Right atrium auricular region (tissue), 2 donors: ENCODE measurements at regions not wholly inside any gene's neighbourhood (a gene's known extent, or its start where the extent isn't known, plus 50 kb on each side); places are given as distances from the start of the nearest gene placed in this dataset.
"Not testable (repeated sequence)": the region's sequence is repeated elsewhere in the genome, so short reads cannot be mapped to it uniquely, and the experiment has no call there.

ENCODE experiments used
- DNase-seq: peaks from one replicate; pipeline ENCODE4 v3.0.0-alpha.2; 2019; ENCODE audit warnings: low spot score
- H3K27ac ChIP-seq, 2 donors: fragments of 200-600 bp; sonication (generic); 1 replicate in 1 of 2; 2 replicates in 1 of 2; pipeline ENCODE4 v1.5.1; 2016 to 2019
- H3K27me3 ChIP-seq, 2 donors: fragments of 200-600 bp; sonication (generic); one replicate each; pipeline versions ENCODE4 v1.5.1 to v1.6.0; 2017 to 2019
- H3K36me3 ChIP-seq: fragments of 200-600 bp; sonication (generic); one replicate; pipeline ENCODE4 v1.5.1; 2016
- H3K4me1 ChIP-seq, 2 donors: fragments of 200-600 bp; sonication (generic); one replicate each; pipeline versions ENCODE4 v1.5.1 to v1.6.0; 2017 to 2019
- H3K4me3 ChIP-seq, 2 donors: fragments of 200-600 bp; sonication (generic); 1 replicate in 1 of 2; 2 replicates in 1 of 2; pipeline ENCODE4 v1.5.1; 2017 to 2019; ENCODE audit warnings: mild to moderate bottlenecking in 1 of 2, moderate library complexity in 1 of 2
- H3K9me3 ChIP-seq, 2 donors: fragments of 200-600 bp; sonication (generic); one replicate each; pipeline ENCODE4 v1.5.1; 2019
- TF ChIP-seq, protein P1 (sequence below), 2 donors: fragments of 200-600 bp; sonication (generic); IDR thresholded peaks; one replicate each; pipeline ENCODE4 v1.5.1; 2019; ENCODE audit warnings: antibody characterized with exemption in 2 of 2

DNA sequence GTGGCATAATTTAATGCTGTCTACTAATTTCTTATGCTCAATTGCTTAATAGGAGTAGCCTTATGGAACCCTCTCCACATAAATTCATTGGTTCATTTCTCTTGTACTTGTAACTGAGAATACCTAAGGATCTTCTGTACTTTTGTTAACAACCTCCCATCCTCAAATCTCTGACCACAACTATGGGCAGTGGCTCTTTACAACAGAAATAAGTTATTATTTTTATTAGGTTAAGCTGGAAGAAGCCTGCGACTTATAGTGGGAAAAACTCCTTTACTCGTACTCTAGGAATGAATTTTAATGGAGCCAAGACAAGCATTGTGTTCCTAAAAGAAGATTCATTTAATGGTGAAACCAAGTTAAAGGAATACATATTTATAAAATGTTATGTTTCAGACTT is 337.1 kb upstream of the CTSO start:
- TF ChIP-seq, protein P1, sequence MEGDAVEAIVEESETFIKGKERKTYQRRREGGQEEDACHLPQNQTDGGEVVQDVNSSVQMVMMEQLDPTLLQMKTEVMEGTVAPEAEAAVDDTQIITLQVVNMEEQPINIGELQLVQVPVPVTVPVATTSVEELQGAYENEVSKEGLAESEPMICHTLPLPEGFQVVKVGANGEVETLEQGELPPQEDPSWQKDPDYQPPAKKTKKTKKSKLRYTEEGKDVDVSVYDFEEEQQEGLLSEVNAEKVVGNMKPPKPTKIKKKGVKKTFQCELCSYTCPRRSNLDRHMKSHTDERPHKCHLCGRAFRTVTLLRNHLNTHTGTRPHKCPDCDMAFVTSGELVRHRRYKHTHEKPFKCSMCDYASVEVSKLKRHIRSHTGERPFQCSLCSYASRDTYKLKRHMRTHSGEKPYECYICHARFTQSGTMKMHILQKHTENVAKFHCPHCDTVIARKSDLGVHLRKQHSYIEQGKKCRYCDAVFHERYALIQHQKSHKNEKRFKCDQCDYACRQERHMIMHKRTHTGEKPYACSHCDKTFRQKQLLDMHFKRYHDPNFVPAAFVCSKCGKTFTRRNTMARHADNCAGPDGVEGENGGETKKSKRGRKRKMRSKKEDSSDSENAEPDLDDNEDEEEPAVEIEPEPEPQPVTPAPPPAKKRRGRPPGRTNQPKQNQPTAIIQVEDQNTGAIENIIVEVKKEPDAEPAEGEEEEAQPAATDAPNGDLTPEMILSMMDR (IDR thresholded peaks at IDR 0.05): no peak
- H3K4me1 ChIP-seq: peaks cover 0 to 20% of the 10 kb centered on the region in 2 donors
- H3K9me3 ChIP-seq: no peaks in the 10 kb centered on the region
- no peaks in the 10 kb centered on the region for H3K36me3 ChIP-seq
- H3K27ac ChIP-seq: no peak overlapping the region
- no peaks in the 10 kb centered on the region for H3K27me3 ChIP-seq
- H3K4me3 ChIP-seq: no peak overlapping the region
- DNase-seq: no peak

- H3K36me3 ChIP-seq, H3K27ac ChIP-seq, DNase-seq, H3K27me3 ChIP-seq, H3K4me3 ChIP-seq, H3K9me3 ChIP-seq: not testable (repeated sequence)
- H3K4me1 ChIP-seq: peaks cover 0 to 20% of the 10 kb centered on the region in 2 donors
Measured at GRCh38 chr4:156290026-156290425, 336.4 kb upstream of the CTSO start.

DNA sequence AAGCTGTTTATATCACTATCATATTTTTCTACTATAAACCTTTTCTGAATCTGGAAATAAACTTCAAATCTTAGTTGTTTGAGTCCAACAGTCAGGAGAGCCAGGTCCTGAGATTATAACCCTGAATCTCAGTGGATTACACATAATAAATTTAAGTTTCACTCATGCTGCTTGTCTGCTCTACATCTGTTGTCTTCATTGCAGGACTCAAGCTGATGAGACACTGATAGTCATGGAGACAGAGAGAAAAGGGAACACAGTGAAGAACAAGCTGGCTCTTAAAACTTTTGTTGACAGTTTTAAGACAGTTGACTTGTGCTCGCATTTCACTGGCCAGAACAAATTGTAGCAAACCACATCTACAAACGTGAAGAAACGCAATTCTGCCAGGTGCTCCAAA is 327.0 kb upstream of the CTSO start:
- Histone ChIP-seq H3K36me3 (no peaks in the 10 kb centered on the region), H3K27me3 (no peaks in the 10 kb centered on the region), H3K27ac (no peak overlapping the region), H3K9me3 (no peaks in the 10 kb centered on the region), H3K4me1 (no peaks in the 10 kb centered on the region), H3K4me3 (no peak overlapping the region)
- TF ChIP-seq, protein P1 (IDR thresholded peaks at IDR 0.05): no peak
- no peak for DNase-seq

GRCh38 chr4:156265407-156265806 is 311.7 kb upstream of the CTSO start:
- Histone ChIP-seq H3K4me1 (no peaks in the 10 kb centered on the region), H3K27ac (no peak overlapping the region), H3K27me3 (no peaks in the 10 kb centered on the region), H3K36me3 (no peaks in the 10 kb centered on the region), H3K4me3 (no peak overlapping the region), H3K9me3 (no peaks in the 10 kb centered on the region)
- TF ChIP-seq, protein P1 (IDR thresholded peaks at IDR 0.05): no peak
- no peak for DNase-seq

DNA sequence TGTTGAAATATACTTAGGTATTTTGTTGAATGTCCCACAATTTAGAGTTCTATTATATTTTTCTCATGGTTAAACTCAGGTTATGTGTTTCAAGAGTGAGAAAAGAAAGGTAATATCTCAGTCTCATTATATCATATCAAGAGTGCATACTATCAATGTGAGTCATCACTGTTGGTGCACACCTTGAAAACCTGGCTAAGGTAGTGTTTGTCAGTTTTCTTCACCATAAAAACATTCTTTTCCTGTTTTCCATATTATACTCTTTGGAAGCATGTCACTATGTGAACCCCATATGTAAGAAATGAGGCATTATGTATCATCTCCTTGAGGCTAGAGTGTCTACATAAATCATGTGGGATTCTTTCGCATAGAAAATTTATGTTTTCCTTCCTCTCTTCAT is 307.6 kb upstream of the CTSO start:
- no peak overlapping the region for H3K4me3 ChIP-seq
- no peak for DNase-seq
- H3K9me3 ChIP-seq: no peaks in the 10 kb centered on the region
- no peak overlapping the region for H3K27ac ChIP-seq
- no peaks in the 10 kb centered on the region for H3K36me3 ChIP-seq
- H3K4me1 ChIP-seq: no peaks in the 10 kb centered on the region
- TF ChIP-seq, protein P1 (IDR thresholded peaks at IDR 0.05): no peak
- H3K27me3 ChIP-seq: no peaks in the 10 kb centered on the region

DNA sequence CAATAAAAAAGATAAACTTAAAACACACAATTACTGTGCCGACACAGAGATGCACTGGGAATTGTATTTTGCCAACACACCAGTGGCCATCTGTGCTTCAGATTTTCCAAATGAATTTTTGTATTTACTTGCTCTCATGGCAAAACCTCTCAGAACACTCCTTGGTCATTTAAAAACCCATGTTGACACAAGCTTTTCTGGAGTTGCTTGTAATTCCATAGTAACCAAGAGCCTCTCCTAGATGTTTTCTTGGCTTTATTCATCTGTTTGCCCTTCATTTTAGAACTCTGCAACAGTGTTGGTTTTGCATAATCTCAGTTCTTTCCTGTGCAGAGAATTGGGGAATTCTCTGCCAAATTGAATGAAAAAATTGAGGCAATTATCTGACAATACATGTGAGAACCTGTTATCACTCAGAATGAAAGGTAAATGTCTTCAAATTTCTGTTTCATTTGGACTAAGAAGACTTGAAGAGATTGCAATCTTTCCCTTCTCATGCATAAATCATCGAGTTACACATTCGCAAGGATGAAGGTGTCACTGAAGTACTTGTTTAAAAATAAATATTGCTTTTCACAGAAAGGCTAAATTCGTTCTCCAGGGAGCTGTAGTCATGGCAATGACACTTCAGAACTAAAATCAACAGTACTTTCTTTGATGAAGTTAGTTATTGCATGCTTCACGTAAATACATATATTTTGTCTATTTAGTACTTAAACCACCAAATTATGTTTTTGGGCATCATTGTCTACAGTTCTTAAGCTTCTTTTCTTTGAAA is 301.8 kb upstream of the CTSO start:
- no peak overlapping the region for H3K27ac ChIP-seq
- H3K4me1 ChIP-seq: no peaks in the 10 kb centered on the region
- no peak for DNase-seq
- H3K4me3 ChIP-seq: no peak overlapping the region
- no peaks in the 10 kb centered on the region for H3K36me3 ChIP-seq
- no peaks in the 10 kb centered on the region for H3K27me3 ChIP-seq
- TF ChIP-seq, protein P1 (IDR thresholded peaks at IDR 0.05): no peak
- no peaks in the 10 kb centered on the region for H3K9me3 ChIP-seq
